ENCODE measurements at regions not wholly inside any gene's neighbourhood (a gene's known extent, or its start where the extent isn't known, plus 50 kb on each side); places are given as distances from the start of the nearest gene placed in this dataset.

DNA sequence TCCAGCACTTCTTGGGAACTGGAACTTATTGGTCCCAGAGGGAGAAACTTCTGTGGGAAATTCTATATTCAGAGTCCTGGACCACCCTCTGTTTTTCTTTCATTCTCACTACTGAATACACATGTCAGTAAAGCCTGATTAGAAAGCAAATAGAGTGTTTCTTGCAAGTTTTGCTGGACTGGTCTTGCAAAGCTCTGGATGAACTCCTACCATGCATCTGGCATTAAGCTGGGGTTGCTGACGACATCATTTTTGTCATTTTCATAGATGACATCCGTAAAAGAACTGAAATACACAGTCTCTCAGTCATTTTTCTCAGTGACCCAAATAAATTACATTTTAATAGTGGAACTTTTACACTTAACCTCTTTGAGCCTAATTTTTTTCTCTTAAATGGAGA lies 283.2 kb downstream of the DMAC1 start:
- H3K4me3 ChIP-seq (ENCODE audit: low read depth, low read length): no peak overlapping the region
- DNase-seq (ENCODE audit: low read depth): no peak
- TF ChIP-seq, protein P1, sequence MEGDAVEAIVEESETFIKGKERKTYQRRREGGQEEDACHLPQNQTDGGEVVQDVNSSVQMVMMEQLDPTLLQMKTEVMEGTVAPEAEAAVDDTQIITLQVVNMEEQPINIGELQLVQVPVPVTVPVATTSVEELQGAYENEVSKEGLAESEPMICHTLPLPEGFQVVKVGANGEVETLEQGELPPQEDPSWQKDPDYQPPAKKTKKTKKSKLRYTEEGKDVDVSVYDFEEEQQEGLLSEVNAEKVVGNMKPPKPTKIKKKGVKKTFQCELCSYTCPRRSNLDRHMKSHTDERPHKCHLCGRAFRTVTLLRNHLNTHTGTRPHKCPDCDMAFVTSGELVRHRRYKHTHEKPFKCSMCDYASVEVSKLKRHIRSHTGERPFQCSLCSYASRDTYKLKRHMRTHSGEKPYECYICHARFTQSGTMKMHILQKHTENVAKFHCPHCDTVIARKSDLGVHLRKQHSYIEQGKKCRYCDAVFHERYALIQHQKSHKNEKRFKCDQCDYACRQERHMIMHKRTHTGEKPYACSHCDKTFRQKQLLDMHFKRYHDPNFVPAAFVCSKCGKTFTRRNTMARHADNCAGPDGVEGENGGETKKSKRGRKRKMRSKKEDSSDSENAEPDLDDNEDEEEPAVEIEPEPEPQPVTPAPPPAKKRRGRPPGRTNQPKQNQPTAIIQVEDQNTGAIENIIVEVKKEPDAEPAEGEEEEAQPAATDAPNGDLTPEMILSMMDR (IDR thresholded peaks at IDR 0.05; ENCODE audit: insufficient read depth, low read length): no peak

DNA sequence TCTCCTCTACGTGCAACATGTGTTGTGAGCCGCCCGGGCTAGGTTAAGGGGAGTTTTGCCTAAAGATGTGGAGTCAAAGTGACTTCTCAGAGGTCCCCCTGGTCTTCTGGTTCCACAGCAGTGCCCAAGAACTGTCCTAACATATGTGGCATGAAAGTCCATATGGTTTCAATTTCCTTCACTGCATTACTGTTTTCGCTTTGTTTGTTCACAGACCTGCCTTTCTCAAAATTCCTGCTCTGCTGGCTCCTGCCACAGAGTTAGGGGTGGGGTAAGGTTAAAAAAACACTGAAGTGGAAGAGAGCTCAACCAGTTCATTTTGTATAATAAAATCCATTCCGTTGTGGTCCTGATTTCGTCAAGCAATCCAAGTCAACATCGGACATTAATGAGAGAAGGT lies 289.4 kb downstream of the DMAC1 start:
- H3K4me3 ChIP-seq (ENCODE audit: low read depth, low read length): no peak overlapping the region
- peak; percentile 6 for DNase-seq (ENCODE audit: low read depth)
- TF ChIP-seq, protein P1 (IDR thresholded peaks at IDR 0.05; ENCODE audit: insufficient read depth, low read length): no peak

DNA sequence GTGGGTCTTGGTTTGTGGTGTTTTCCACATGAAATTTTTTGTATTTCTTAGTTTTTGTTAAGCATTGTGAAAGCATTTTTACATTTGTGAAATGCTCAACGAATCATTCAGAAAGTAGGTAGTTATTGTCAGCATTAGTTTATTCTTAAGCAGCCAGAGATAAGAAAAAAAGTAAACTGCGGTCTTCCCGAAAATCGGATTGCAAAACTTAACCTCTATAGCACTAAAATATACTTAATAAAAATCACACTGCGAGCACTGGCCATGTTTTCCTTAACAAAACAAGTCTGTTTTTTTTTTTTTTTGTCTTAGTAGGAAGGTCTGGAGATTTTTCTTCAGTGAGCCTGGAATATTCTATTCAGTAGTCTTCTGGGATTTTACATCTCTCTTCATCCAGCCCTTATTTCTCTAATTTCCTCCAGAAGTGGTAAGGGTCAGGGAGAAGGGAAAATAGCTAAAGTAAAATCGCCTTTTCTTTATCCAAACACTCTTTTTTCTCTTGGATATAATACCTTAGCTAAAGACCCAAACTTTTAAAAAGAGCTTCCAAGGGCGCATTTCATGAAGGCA lies 289.9 kb downstream of the DMAC1 start:
- H3K4me3 ChIP-seq (ENCODE audit: low read depth, low read length): no peak overlapping the region
- TF ChIP-seq, protein P1 (IDR thresholded peaks at IDR 0.05; ENCODE audit: insufficient read depth, low read length): no peak
- DNase-seq (ENCODE audit: low read depth): peak; percentile 37

DNA sequence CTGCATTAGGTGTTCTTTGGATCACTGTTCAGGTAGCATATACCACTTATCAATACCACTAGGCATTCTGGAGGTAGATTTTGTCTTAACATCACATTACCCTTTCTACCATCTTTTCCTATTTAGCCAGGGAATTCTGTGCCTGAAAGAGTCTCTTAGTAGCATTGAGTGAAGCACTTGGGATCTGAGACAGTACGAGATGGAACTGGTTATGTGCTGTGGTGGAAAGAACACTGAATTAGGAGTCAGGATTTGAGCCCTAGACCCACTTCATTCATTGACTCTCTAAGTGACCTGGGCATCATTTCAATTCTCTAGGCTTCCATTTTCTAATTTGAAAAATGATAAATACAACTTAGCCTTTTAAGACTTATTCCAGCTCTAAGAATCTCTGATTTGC lies 291.1 kb downstream of the DMAC1 start:
- no peak overlapping the region for H3K4me3 ChIP-seq (ENCODE audit: low read depth, low read length)
- no peak for DNase-seq (ENCODE audit: low read depth)
- TF ChIP-seq, protein P1 (IDR thresholded peaks at IDR 0.05; ENCODE audit: insufficient read depth, low read length): no peak

DNA sequence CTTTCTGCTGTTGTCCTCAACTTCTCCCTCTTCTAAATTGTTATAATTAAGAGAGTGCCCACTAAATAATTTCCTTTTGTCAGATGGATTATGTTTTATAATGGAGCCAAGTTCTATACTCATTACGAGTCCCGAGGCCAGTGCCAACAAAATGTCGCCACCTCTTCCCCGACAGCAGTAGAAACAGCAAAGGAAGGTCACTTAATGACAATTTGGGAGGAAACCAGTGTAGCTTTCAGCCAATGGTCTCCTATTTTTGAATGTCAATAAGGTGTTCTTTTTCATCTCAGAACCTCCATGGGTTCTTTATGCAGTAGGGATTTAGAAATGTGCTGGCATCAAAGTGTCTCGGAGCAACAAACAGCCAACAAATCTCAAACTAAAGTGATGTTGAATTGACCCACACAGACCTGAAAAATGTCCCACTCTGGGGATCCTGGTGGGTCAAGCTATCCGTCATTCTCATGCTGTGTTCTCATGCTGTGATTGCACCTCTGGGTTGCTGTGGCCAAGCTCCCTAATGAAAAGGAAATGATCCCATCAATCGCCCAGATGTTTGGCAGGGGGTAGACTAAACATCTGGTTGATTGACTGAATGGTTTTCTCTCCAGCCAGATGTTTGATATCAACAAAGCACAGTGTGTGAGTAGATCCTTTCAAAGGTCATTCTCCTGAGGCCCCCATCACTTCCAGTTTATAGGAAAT lies 291.9 kb downstream of the DMAC1 start:
- no peak overlapping the region for H3K4me3 ChIP-seq (ENCODE audit: low read depth, low read length)
- TF ChIP-seq, protein P1 (IDR thresholded peaks at IDR 0.05; ENCODE audit: insufficient read depth, low read length): no peak
- DNase-seq (ENCODE audit: low read depth): no peak

DNA sequence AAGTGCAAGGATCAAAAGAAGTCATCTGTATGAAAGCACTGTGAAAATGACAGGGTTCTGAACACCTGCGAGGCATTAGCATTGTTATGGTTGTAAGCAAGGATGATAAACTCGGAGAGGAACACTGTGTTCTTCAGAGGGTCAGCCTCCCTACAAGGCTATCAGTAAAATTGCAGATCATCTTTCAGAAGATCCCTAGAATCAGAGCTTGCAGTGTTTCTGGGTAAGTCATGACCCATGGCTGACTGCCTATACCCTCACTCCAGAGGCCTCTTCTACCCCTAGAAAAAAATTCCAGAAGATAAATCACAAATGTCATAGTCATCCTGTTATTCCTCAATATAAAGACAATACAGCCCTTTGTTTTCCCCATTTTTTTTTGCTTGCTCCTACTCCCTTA lies 292.6 kb downstream of the DMAC1 start:
- H3K4me3 ChIP-seq (ENCODE audit: low read depth, low read length): no peak overlapping the region
- DNase-seq (ENCODE audit: low read depth): no peak
- TF ChIP-seq, protein P1 (IDR thresholded peaks at IDR 0.05; ENCODE audit: insufficient read depth, low read length): no peak

Measured in fibroblast of the aortic adventitia (primary cell).